ENCODE measurements at regions not wholly inside any gene's neighbourhood (a gene's known extent, or its start where the extent isn't known, plus 50 kb on each side); places are given as distances from the start of the nearest gene placed in this dataset.

GRCh38 chr1:234745276-234745675, 135.3 kb upstream of the IRF2BP2 start:
- H2BK20ac ChIP-seq (ENCODE audit: low read depth, low read length, poor library complexity, severe bottlenecking) = no peak overlapping the region
- no peak overlapping the region for H3T11ph ChIP-seq (ENCODE audit: low read length)
- H2BK120ac ChIP-seq (ENCODE audit: low read depth, low read length, poor library complexity, severe bottlenecking) = no peak overlapping the region
- H3K23ac ChIP-seq (ENCODE audit: insufficient read length, low read depth, low read length) = no peak overlapping the region
- no peak overlapping the region for H3K27ac Mint-ChIP-seq
- no peaks in the 10 kb centered on the region for H3K23me2 ChIP-seq (ENCODE audit: insufficient read length, low read depth, low read length, poor library complexity, severe bottlenecking)
- 0 out of 2 replicates have a peak, but pooled peaks cover 3% of the 10 kb centered on the region for H3K4me1 ChIP-seq (ENCODE audit: insufficient read depth, low read length)
- no peak overlapping the region for H2BK15ac ChIP-seq (ENCODE audit: low read depth, low read length)
- H3K9ac ChIP-seq (ENCODE audit: extremely low read depth, insufficient read length, low read length) = no peak overlapping the region
- H3K4me1 Mint-ChIP-seq = peaks cover 29 to 36% of the 10 kb centered on the region in 2 experiments
- H4K91ac ChIP-seq (ENCODE audit: insufficient read length, low read depth, low read length) = no peak overlapping the region
- no peaks in the 10 kb centered on the region for H3K27me3 ChIP-seq (ENCODE audit: insufficient read depth, low read length)
- no peaks in the 10 kb centered on the region for H4K20me1 ChIP-seq (ENCODE audit: control insufficient read depth, insufficient read depth, insufficient read length)
- H2BK5ac ChIP-seq (ENCODE audit: insufficient read length, low read length) = no peak overlapping the region
- no peaks in the 10 kb centered on the region for H3K9me3 ChIP-seq (ENCODE audit: control insufficient read depth, low read depth, low read length)
- WGBS (ENCODE audit: extremely low coverage, insufficient read length, low lambda C conversion rate) = no CpG with 5 or more reads among the region's 11 CpGs
- no peak overlapping the region for H2AK5ac ChIP-seq (ENCODE audit: insufficient read length, low read length)
- H4K8ac ChIP-seq (replicated peaks; ENCODE audit: insufficient read length, low read depth, low read length) = no peak overlapping the region
- no peaks in the 10 kb centered on the region for H3K79me1 ChIP-seq (ENCODE audit: insufficient read depth, low read depth, low read length, poor library complexity, severe bottlenecking)
- DNase-seq = no peak
- H3K79me2 ChIP-seq (ENCODE audit: insufficient read depth, low read length) = no peaks in the 10 kb centered on the region
- no peak for TF ChIP-seq CTCF (conservative IDR thresholded peaks at IDR 0.05)
- H3K27me3 Mint-ChIP-seq (ENCODE audit: low read depth) = peaks cover under 1% of the 10 kb centered on the region
- H3K56ac ChIP-seq (ENCODE audit: insufficient read length, low read depth, low read length) = no peak overlapping the region
- no peaks in the 10 kb centered on the region for H3K36me3 Mint-ChIP-seq (ENCODE audit: insufficient read depth in 1 of 3, low read depth in 3 of 3)
- no peaks in the 10 kb centered on the region for H3K9me3 Mint-ChIP-seq
- no peak overlapping the region for H2AFZ ChIP-seq (ENCODE audit: low read length)
- no peak overlapping the region for H4K5ac ChIP-seq (ENCODE audit: insufficient read length, low read depth, low read length)
- no peak overlapping the region for H3K27ac ChIP-seq (ENCODE audit: insufficient read length, low read depth, low read length)
- H2BK12ac ChIP-seq (ENCODE audit: insufficient read length, low read depth, low read length) = no peak overlapping the region
- H3K14ac ChIP-seq (ENCODE audit: insufficient read depth, low read length) = no peak overlapping the region
- H3K4me2 ChIP-seq (ENCODE audit: insufficient read depth, insufficient read length, low read length) = no peak overlapping the region
- H3K4me3 Mint-ChIP-seq = no peak overlapping the region
- H3K18ac ChIP-seq (ENCODE audit: insufficient read length, low read depth, low read length) = no peak overlapping the region
- H3K4ac ChIP-seq (ENCODE audit: low read depth, low read length) = no peak overlapping the region

Measured in H9 (cell line).